ENCODE measurements at regions not wholly inside any gene's neighbourhood (a gene's known extent, or its start where the extent isn't known, plus 50 kb on each side); places are given as distances from the start of the nearest gene placed in this dataset.

DNA sequence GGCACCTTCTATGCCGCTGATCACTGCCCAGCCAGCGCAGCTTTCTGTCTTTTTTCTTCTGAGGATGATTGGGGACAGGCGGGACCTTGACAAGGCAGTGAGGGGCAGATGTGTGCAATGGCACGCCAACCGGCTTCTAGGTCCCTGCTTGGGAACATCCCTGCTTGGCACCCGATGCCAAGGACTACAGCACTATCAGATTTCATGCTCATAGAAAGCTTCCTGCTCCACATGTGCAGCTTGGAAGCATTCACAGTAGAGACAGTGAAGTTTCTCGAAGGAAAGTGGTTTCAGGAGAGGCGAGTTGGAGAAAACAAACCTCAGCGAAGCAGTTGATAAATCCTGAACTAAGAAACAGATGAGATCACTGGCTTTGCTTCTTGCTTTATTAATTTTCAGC lies 267.5 kb upstream of the HABP2 start:
- H3K4me3 ChIP-seq (ENCODE audit: low read depth, low read length) = no peak overlapping the region
- TF ChIP-seq, protein P1, sequence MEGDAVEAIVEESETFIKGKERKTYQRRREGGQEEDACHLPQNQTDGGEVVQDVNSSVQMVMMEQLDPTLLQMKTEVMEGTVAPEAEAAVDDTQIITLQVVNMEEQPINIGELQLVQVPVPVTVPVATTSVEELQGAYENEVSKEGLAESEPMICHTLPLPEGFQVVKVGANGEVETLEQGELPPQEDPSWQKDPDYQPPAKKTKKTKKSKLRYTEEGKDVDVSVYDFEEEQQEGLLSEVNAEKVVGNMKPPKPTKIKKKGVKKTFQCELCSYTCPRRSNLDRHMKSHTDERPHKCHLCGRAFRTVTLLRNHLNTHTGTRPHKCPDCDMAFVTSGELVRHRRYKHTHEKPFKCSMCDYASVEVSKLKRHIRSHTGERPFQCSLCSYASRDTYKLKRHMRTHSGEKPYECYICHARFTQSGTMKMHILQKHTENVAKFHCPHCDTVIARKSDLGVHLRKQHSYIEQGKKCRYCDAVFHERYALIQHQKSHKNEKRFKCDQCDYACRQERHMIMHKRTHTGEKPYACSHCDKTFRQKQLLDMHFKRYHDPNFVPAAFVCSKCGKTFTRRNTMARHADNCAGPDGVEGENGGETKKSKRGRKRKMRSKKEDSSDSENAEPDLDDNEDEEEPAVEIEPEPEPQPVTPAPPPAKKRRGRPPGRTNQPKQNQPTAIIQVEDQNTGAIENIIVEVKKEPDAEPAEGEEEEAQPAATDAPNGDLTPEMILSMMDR (IDR thresholded peaks at IDR 0.05; ENCODE audit: insufficient read depth, low read depth, low read length, missing control alignments) = no peak
- no peak for DNase-seq (ENCODE audit: low read depth)

DNA sequence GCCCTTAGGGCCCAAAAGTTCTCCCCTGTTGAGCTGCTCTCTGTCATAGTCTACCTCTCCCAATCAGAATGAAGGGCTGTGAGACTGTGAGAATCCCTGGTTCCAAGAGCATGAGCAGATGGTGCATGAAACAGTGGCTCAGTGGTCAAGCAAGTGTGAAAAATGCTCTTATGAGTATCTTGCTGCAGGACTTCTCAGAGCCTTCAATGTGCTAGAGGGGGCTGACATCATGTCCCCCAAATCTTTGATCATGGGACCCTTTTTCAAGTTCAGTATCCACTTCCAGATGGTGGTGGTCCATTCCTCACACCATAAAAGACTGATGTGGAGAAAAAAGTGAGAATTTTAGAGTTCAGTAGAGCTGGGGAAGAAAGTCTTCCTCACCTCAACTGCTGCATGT lies 265.3 kb upstream of the HABP2 start:
- TF ChIP-seq, protein P1 (IDR thresholded peaks at IDR 0.05; ENCODE audit: insufficient read depth, low read depth, low read length, missing control alignments) = no peak
- no peak overlapping the region for H3K4me3 ChIP-seq (ENCODE audit: low read depth, low read length)
- DNase-seq (ENCODE audit: low read depth) = no peak

DNA sequence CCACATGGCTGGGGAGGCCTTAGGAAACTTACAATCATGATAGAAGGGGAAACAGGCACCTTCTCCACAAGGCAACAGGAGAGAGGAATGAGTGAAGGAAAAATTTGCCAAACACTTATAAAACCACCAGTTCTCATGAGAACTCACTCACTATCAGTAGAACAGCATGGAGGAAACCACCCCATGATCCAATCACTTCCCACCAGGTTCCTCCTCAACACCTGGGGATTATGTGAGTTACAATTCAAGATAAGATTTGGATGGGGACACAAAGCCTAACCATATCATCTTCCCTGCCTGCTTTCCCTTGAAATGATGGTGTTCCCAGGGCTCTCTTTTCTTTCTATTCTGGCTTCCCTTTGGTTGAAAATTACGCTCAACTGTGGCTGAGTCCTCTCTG lies 262.7 kb upstream of the HABP2 start:
- TF ChIP-seq, protein P1 (IDR thresholded peaks at IDR 0.05; ENCODE audit: insufficient read depth, low read depth, low read length, missing control alignments) = no peak
- no peak overlapping the region for H3K4me3 ChIP-seq (ENCODE audit: low read depth, low read length)

DNA sequence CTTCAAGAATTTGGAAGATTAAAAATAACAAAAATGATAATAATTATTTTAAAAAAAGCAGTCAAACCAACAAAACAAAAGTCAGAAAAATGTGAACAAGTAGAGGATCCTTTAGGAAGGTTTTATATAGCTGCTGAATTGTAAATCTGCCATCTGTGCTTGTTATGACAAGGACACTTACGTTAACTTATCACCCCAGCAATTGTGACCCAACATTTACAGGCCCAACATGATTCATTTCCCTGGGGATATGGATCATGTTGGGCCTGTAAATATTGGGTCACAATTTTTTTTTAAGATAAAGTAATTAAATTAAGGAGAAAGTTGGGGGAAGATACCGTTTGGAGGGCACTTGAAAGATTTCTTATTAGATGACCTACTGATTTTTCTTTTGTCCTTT lies 261.4 kb upstream of the HABP2 start:
- no peak for DNase-seq (ENCODE audit: low read depth)
- TF ChIP-seq, protein P1 (IDR thresholded peaks at IDR 0.05; ENCODE audit: insufficient read depth, low read depth, low read length, missing control alignments) = no peak
- H3K4me3 ChIP-seq (ENCODE audit: low read depth, low read length) = no peak overlapping the region

More for the DNA sequence above, 262.7 kb upstream of the HABP2 start:
- DNase-seq (ENCODE audit: low read depth) = no peak

DNA sequence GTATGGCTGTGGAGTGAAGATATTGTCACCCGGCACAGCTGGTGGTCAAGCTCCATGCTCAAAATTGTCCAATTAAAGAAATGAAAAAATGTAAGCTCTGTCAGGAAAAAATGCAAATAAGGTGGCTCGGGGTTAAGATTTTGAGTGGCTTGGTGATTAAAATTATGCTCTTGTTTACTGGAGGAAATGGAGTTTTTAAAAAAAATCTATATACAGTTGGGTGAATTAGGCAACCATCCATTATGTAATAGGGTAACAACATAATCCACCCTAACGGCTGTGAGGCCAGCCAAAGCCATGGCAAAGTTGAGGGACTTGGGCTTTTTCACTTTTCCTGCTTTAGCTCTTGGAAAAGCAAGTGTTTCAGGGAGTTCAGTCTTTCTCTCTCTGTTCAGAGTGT lies 260.8 kb upstream of the HABP2 start:
- no peak for DNase-seq (ENCODE audit: low read depth)
- TF ChIP-seq, protein P1 (IDR thresholded peaks at IDR 0.05; ENCODE audit: insufficient read depth, low read depth, low read length, missing control alignments) = no peak
- H3K4me3 ChIP-seq (ENCODE audit: low read depth, low read length) = no peak overlapping the region

DNA sequence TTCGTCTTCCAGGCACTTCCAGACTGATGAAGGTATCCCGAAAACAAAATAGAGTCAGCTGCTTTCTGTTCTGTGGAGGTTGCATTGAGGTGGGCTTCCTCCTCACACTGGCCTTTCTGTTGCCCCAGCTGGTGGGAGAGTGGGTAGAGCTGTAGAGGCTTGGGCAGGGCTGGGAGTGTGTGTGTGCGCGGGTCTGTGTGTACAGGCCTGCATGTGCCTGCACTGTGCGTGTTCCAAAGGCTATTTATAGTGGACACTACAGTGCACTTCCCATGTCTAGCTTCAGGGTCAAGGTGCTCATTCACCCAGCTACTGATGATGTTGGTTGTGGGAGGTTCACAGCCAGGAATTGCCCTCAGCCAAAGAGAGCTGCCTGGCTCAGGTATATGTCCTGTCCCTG lies 260.1 kb upstream of the HABP2 start:
- no peak for DNase-seq (ENCODE audit: low read depth)
- H3K4me3 ChIP-seq (ENCODE audit: low read depth, low read length) = no peak overlapping the region
- TF ChIP-seq, protein P1 (IDR thresholded peaks at IDR 0.05; ENCODE audit: insufficient read depth, low read depth, low read length, missing control alignments) = no peak

DNA sequence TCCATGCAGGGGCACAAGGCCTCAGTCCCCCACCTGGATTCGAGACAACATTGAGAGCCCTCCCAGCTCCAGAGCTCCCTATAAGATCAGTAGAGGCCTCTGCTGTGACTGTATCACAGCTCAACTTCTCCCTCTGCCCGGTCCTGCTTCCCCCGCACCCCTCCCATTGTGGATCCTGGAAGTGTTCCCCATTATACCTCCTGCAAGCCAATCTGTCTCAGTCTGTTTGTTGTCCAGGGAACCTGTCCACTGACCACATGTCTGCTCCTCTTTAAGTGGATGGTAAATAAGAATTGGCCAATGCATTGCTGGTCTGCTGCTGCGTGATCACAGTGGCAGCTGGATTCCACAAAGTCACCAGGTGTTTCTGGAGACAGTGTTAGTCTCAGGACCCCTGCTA lies 259.7 kb upstream of the HABP2 start:
- TF ChIP-seq, protein P1 (IDR thresholded peaks at IDR 0.05; ENCODE audit: insufficient read depth, low read depth, low read length, missing control alignments) = no peak
- H3K4me3 ChIP-seq (ENCODE audit: low read depth, low read length) = no peak overlapping the region
- no peak for DNase-seq (ENCODE audit: low read depth)

Measured in GM12865 (cell line).